Spleen (tissue), 11 donors: ENCODE measurements at regions not wholly inside any gene's neighbourhood (a gene's known extent, or its start where the extent isn't known, plus 50 kb on each side); places are given as distances from the start of the nearest gene placed in this dataset.

ENCODE experiments used
- DNase-seq: peaks from one replicate; pipeline ENCODE4 v3.0.0-alpha.2; 2020
- H3K27ac ChIP-seq, 8 donors: fragments of 200-600 bp; sonication (generic) in 7 of 8; 1 replicate in 4 of 8; 2 replicates in 4 of 8; pipeline versions ENCODE4 v1.5.0 to v1.8.0; 2016 to 2021; ENCODE audit warnings: inconsistent platforms in 4 of 8, mild to moderate bottlenecking in 4 of 8, moderate library complexity in 1 of 8
- H3K27me3 ChIP-seq, 7 donors: fragments of 200-600 bp; sonication (generic) in 6 of 7; replicated peaks in 1 of 7; 1 replicate in 4 of 7; 2 replicates in 3 of 7; pipeline versions ENCODE4 v1.5.0 to v1.8.0; 2016 to 2021; ENCODE audit warnings: inconsistent platforms in 3 of 7, mild to moderate bottlenecking in 1 of 7
- H3K36me3 ChIP-seq, 6 donors: fragments of 200-600 bp; sonication (generic) in 5 of 6; 1 replicate in 4 of 6; 2 replicates in 2 of 6; pipeline versions ENCODE4 v1.5.0 to v1.8.0; 2016 to 2021; ENCODE audit warnings: inconsistent platforms in 2 of 6
- H3K4me1 ChIP-seq, 6 donors: fragments of 200-600 bp; sonication (generic) in 5 of 6; 1 replicate in 3 of 6; 2 replicates in 3 of 6; pipeline versions ENCODE4 v1.5.0 to v1.8.0; 2016 to 2021; ENCODE audit warnings: inconsistent platforms in 3 of 6
- H3K4me3 ChIP-seq, 8 donors: fragments of 200-600 bp; sonication (generic) in 7 of 8; 1 replicate in 4 of 8; 2 replicates in 4 of 8; pipeline versions ENCODE4 v1.5.0 to v1.8.0; 2016 to 2021; ENCODE audit warnings: inconsistent platforms in 4 of 8, mild to moderate bottlenecking in 4 of 8, moderate library complexity in 2 of 8
- H3K9me3 ChIP-seq, 8 donors: fragments of 200-600 bp; sonication (generic) in 7 of 8; 1 replicate in 4 of 8; 2 replicates in 4 of 8; pipeline versions ENCODE4 v1.5.0 to v1.8.0; 2016 to 2021; ENCODE audit warnings: inconsistent platforms in 4 of 8
- CTCF ChIP-seq, 11 experiments: fragments of 200-600 bp in 7 of 11; fragments of 450-650 bp in 4 of 11; sonication (generic) in 4 of 11; IDR thresholded peaks in 8 of 11; conservative IDR thresholded peaks in 3 of 11; 1 replicate in 7 of 11; 2 replicates in 4 of 11; pipeline versions ENCODE4 v1.4.0 to v1.8.0; 2016 to 2021; ENCODE audit warnings: antibody characterized with exemption in 11 of 11, inconsistent platforms in 4 of 11, mild to moderate bottlenecking in 1 of 11
- POLR2A ChIP-seq, 3 donors: fragments of 450-650 bp; IDR thresholded peaks; one replicate each; pipeline ENCODE4 v1.5.1; 2017; ENCODE audit warnings: antibody characterized with exemption in 3 of 3, mild to moderate bottlenecking in 1 of 3
- POLR2AphosphoS5 ChIP-seq, 3 donors: sonication (generic); formaldehyde crosslinking; IDR thresholded peaks; one replicate each; pipeline ENCODE4 v1.5.1; 2017; ENCODE audit warnings: antibody characterized with exemption in 3 of 3
- WGBS, 5 donors: extraction: QIAGEN DNeasy Blood & Tissue Kit in 3 of 5; methylation state at CpG; one replicate each; pipeline versions ENCODE4 v1.1.5 to v1.1.7; 2013 to 2018; 5-methylcytosine and 5-hydroxymethylcytosine counted together
- intact Hi-C: fragments of 100-400 bp; cut with DNase I; formaldehyde crosslinking; loops from one replicate; pipeline ENCODE4 v1.15.0; 2023; ENCODE audit warnings: low total_unique reads
- donor health status: healthy with polysubstance abuse.
- donor health status: DM: no; HTN: no; CAD: no; lungs with moderate emphysema.
- donor health status: DM: no; HTN: no; CAD: no.
- donor health status: Bipolar disorder and iron deficiency.
- donor health status: healthy.
- donor health status: DM: no; HTN: no; CAD: no.
- donor health status: DM: yes; HTN: yes; CAD: no.

GRCh38 chr16:9660898-9661297, 521.3 kb downstream of the GRIN2A start:
- 73 to 83% (median 74%) methylated on average over 6 of the region's 6 CpGs for WGBS, 5 donors
- no peak for DNase-seq
- TF ChIP-seq POLR2AphosphoS5 (IDR thresholded peaks at IDR 0.05) (no peak), POLR2A (IDR thresholded peaks at IDR 0.05) (no peak), CTCF (IDR thresholded peaks at IDR 0.05 in 8 of 11, conservative IDR thresholded peaks at IDR 0.05 in 3 of 11) (no peak)
- Histone ChIP-seq H3K27me3 (peaks cover 0 to 9% (median 0%) of the 10 kb centered on the region in 7 donors), H3K4me1 (no peaks in the 10 kb centered on the region), H3K36me3 (no peaks in the 10 kb centered on the region), H3K27ac (no peak overlapping the region), H3K9me3 (no peaks in the 10 kb centered on the region), H3K4me3 (no peak overlapping the region)
- intact Hi-C loops, result no loop called here

GRCh38 chr16:9661336-9662017, 520.8 kb downstream of the GRIN2A start:
- WGBS, 5 donors, result 44 to 55% (median 51%) methylated on average over 10 of the region's 10 CpGs
- Histone ChIP-seq H3K27me3 (peaks cover 0 to 9% (median 0%) of the 10 kb centered on the region in 7 donors), H3K4me1 (no peaks in the 10 kb centered on the region), H3K4me3 (no peak overlapping the region), H3K36me3 (no peaks in the 10 kb centered on the region), H3K27ac (no peak overlapping the region), H3K9me3 (no peaks in the 10 kb centered on the region)
- DNase-seq, result no peak
- intact Hi-C loops, result no loop called here
- TF ChIP-seq POLR2A (IDR thresholded peaks at IDR 0.05), result no peak
- no peak for TF ChIP-seq CTCF (IDR thresholded peaks at IDR 0.05 in 8 of 11, conservative IDR thresholded peaks at IDR 0.05 in 3 of 11)
- TF ChIP-seq POLR2AphosphoS5 (IDR thresholded peaks at IDR 0.05), result no peak

GRCh38 chr16:9663588-9663987, 518.6 kb downstream of the GRIN2A start:
- peaks cover 0 to 5% (median 0%) of the 10 kb centered on the region in 7 donors for H3K27me3 ChIP-seq
- intact Hi-C loops, result no loop called here
- no peak for DNase-seq
- 85 to 97% (median 91%) methylated on average over 2 of the region's 2 CpGs for WGBS, 5 donors
- no peak overlapping the region for H3K4me3 ChIP-seq
- TF ChIP-seq POLR2AphosphoS5 (IDR thresholded peaks at IDR 0.05) (no peak), POLR2A (IDR thresholded peaks at IDR 0.05) (no peak), CTCF (IDR thresholded peaks at IDR 0.05 in 8 of 11, conservative IDR thresholded peaks at IDR 0.05 in 3 of 11) (no peak)
- no peak overlapping the region for H3K27ac ChIP-seq
- no peaks in the 10 kb centered on the region for H3K4me1 ChIP-seq
- no peaks in the 10 kb centered on the region for H3K36me3 ChIP-seq
- no peaks in the 10 kb centered on the region for H3K9me3 ChIP-seq

GRCh38 chr16:9665851-9666271, 516.4 kb downstream of the GRIN2A start:
- DNase-seq, result no peak
- no peak for TF ChIP-seq POLR2AphosphoS5 (IDR thresholded peaks at IDR 0.05)
- TF ChIP-seq POLR2A (IDR thresholded peaks at IDR 0.05), result no peak
- Histone ChIP-seq H3K4me1 (no peaks in the 10 kb centered on the region), H3K36me3 (no peaks in the 10 kb centered on the region), H3K27ac (no peak overlapping the region), H3K9me3 (no peaks in the 10 kb centered on the region), H3K4me3 (no peak overlapping the region), H3K27me3 (peaks cover 0 to 5% (median 0%) of the 10 kb centered on the region in 7 donors)
- intact Hi-C loops, result no loop called here
- 66 to 83% (median 78%) methylated on average over 5 of the region's 5 CpGs for WGBS, 5 donors
